Loucy (cell line): ENCODE measurements at regions not wholly inside any gene's neighbourhood (a gene's known extent, or its start where the extent isn't known, plus 50 kb on each side); places are given as distances from the start of the nearest gene placed in this dataset.

Experiments used
- H2AFZ ChIP-seq: fragments of 200-600 bp; sonication (generic); 2 replicates; pipeline ENCODE4 v1.6.0; 2016; ENCODE audit warnings: antibody characterized with exemption, mild to moderate bottlenecking, low read length, moderate library complexity
- H3F3A ChIP-seq: fragments of 200-600 bp; 2 replicates; pipeline ENCODE4 v1.6.0; 2016; ENCODE audit warnings: antibody characterized with exemption, low read depth, mild to moderate bottlenecking
- H3K27me3 ChIP-seq: fragments of 200-600 bp; sonication (generic); 2 replicates; pipeline ENCODE4 v1.6.1; 2014; ENCODE audit warnings: low read length, mild to moderate bottlenecking; ENCODE audit not compliant: insufficient read depth, poor library complexity, severe bottlenecking
- H3K36me3 ChIP-seq: fragments of 200-600 bp; sonication (generic); 2 replicates; pipeline ENCODE4 v1.6.1; 2016; ENCODE audit warnings: low read length; ENCODE audit not compliant: insufficient read depth
- H3K4me1 ChIP-seq: fragments of 200-600 bp; sonication (generic); 2 replicates; pipeline ENCODE4 v1.5.1; 2014; ENCODE audit warnings: low read length, mild to moderate bottlenecking; ENCODE audit not compliant: insufficient read depth, poor library complexity, severe bottlenecking
- H3K4me2 ChIP-seq: fragments of 200-600 bp; sonication (generic); 2 replicates; pipeline ENCODE4 v1.6.0; 2014; ENCODE audit warnings: antibody characterized with exemption, low read length, low read depth, mild to moderate bottlenecking; ENCODE audit not compliant: poor library complexity, severe bottlenecking
- H3K4me3 ChIP-seq: fragments of 200-600 bp; sonication (generic); 2 replicates; pipeline ENCODE4 v1.5.1; 2014; ENCODE audit warnings: low read length, mild to moderate bottlenecking, mixed read lengths; ENCODE audit not compliant: poor library complexity, severe bottlenecking
- H3K79me2 ChIP-seq: fragments of 200-600 bp; sonication (generic); 2 replicates; pipeline ENCODE4 v1.6.1; 2014; ENCODE audit warnings: low read length; ENCODE audit not compliant: insufficient read depth
- H3K9ac ChIP-seq: fragments of 200-600 bp; sonication (generic); 2 replicates; pipeline ENCODE4 v1.6.0; 2014; ENCODE audit warnings: mild to moderate bottlenecking, low read depth, low read length, moderate library complexity; ENCODE audit not compliant: poor library complexity, severe bottlenecking
- H3K9me2 ChIP-seq: fragments of 200-600 bp; sonication (generic); replicated peaks from 2 replicates; pipeline ENCODE4 v1.6.1; 2016; ENCODE audit warnings: low read depth, low read length, mixed read lengths
- H3K9me3 ChIP-seq: fragments of 200-600 bp; sonication (generic); 2 replicates; pipeline ENCODE4 v1.6.1; 2014; ENCODE audit warnings: mild to moderate bottlenecking, antibody characterized with exemption, low read length, low read depth; ENCODE audit not compliant: insufficient read depth
- H4K20me1 ChIP-seq: fragments of 200-600 bp; sonication (generic); 2 replicates; pipeline ENCODE4 v1.6.0; 2014; ENCODE audit warnings: antibody characterized with exemption, low read length, mild to moderate bottlenecking; ENCODE audit not compliant: insufficient read depth, poor library complexity, severe bottlenecking
- CTCF ChIP-seq: fragments of 200-600 bp; sonication (generic); conservative IDR thresholded peaks from 2 replicates; pipeline ENCODE4 v1.5.1; 2014; ENCODE audit warnings: mild to moderate bottlenecking, antibody characterized with exemption, low read length
- EZH2phosphoT487 ChIP-seq: fragments of 200-600 bp; IDR thresholded peaks from 2 replicates; pipeline ENCODE4 v1.6.1; 2018; ENCODE audit warnings: antibody characterized with exemption, mild to moderate bottlenecking, moderate library complexity, borderline replicate concordance

GRCh38 chr15:26101443-26101842, 238.3 kb upstream of the ATP10A start:
- H3K9ac ChIP-seq, result no peak overlapping the region
- H3K4me1 ChIP-seq, result no peaks in the 10 kb centered on the region
- H3K79me2 ChIP-seq, result no peaks in the 10 kb centered on the region
- no peaks in the 10 kb centered on the region for H3F3A ChIP-seq
- no peak overlapping the region for H2AFZ ChIP-seq
- H3K9me2 ChIP-seq, result no peaks in the 10 kb centered on the region
- no peaks in the 10 kb centered on the region for H3K36me3 ChIP-seq
- no peaks in the 10 kb centered on the region for H3K9me3 ChIP-seq
- no peak overlapping the region for H3K4me2 ChIP-seq
- H3K4me3 ChIP-seq, result no peak overlapping the region
- no peaks in the 10 kb centered on the region for H3K27me3 ChIP-seq
- no peaks in the 10 kb centered on the region for H4K20me1 ChIP-seq
- TF ChIP-seq CTCF (no peak), EZH2phosphoT487 (no peak)

GRCh38 chr15:26098801-26099200, 235.7 kb upstream of the ATP10A start:
- H4K20me1 ChIP-seq, result no peaks in the 10 kb centered on the region
- no peaks in the 10 kb centered on the region for H3F3A ChIP-seq
- H3K79me2 ChIP-seq, result no peaks in the 10 kb centered on the region
- TF ChIP-seq EZH2phosphoT487, result no peak
- TF ChIP-seq CTCF, result no peak
- H3K4me1 ChIP-seq, result no peaks in the 10 kb centered on the region
- H3K4me2 ChIP-seq, result no peak overlapping the region
- H3K27me3 ChIP-seq, result no peaks in the 10 kb centered on the region
- H3K36me3 ChIP-seq, result no peaks in the 10 kb centered on the region
- H3K9me3 ChIP-seq, result peaks cover 3% of the 10 kb centered on the region; the same call in 1 of the 2 replicates
- H2AFZ ChIP-seq, result no peak overlapping the region
- H3K9ac ChIP-seq, result no peak overlapping the region
- H3K9me2 ChIP-seq, result no peaks in the 10 kb centered on the region
- no peak overlapping the region for H3K4me3 ChIP-seq

GRCh38 chr15:26097216-26097615, 234.1 kb upstream of the ATP10A start:
- Histone ChIP-seq H4K20me1 (no peaks in the 10 kb centered on the region), H3K9me3 (peaks cover 3% of the 10 kb centered on the region; the same call in 1 of the 2 replicates), H3K9me2 (no peaks in the 10 kb centered on the region), H3K4me2 (no peak overlapping the region), H3K36me3 (no peaks in the 10 kb centered on the region), H3K79me2 (no peaks in the 10 kb centered on the region), H3K4me3 (no peak overlapping the region), H3F3A (no peaks in the 10 kb centered on the region), H2AFZ (no peak overlapping the region), H3K27me3 (no peaks in the 10 kb centered on the region), H3K4me1 (no peaks in the 10 kb centered on the region), H3K9ac (no peak overlapping the region)
- TF ChIP-seq EZH2phosphoT487, result no peak
- no peak for TF ChIP-seq CTCF
